Cardiac muscle cell (in vitro differentiated cells and primary cell): ENCODE measurements at regions not wholly inside any gene's neighbourhood (a gene's known extent, or its start where the extent isn't known, plus 50 kb on each side); places are given as distances from the start of the nearest gene placed in this dataset.

Source experiments
- DNase-seq, 2 donors: peaks; one replicate each; pipeline versions ENCODE4 v3.0.0 to v3.0.0-alpha.2; 2010 to 2017; ENCODE audit warnings: low read depth in 1 of 2, low spot score in 1 of 2
- H3K27ac ChIP-seq: fragments of 200-600 bp; sonication (generic); 2 replicates; pipeline ENCODE4 v1.5.1; 2016
- H3K27me3 ChIP-seq: fragments of 200-600 bp; sonication (generic); 2 replicates; pipeline ENCODE4 v1.6.0; 2016; ENCODE audit warnings: control low read depth
- H3K36me3 ChIP-seq: fragments of 200-600 bp; sonication (generic); 2 replicates; pipeline ENCODE4 v1.5.1; 2016; ENCODE audit warnings: control low read depth
- H3K4me1 ChIP-seq: fragments of 200-600 bp; sonication (generic); 2 replicates; pipeline ENCODE4 v1.8.1; 2017; ENCODE audit warnings: low read depth, mild to moderate bottlenecking, mixed run types
- H3K4me3 ChIP-seq: fragments of 200-600 bp; sonication (generic); 2 replicates; pipeline ENCODE4 v1.5.1; 2016; ENCODE audit warnings: mild to moderate bottlenecking
- H3K9me3 ChIP-seq: fragments of 200-600 bp; sonication (generic); 2 replicates; pipeline ENCODE4 v1.5.1; 2017; ENCODE audit warnings: low read depth, mild to moderate bottlenecking, control low read depth
- TF ChIP-seq, protein P1 (sequence below): IDR thresholded peaks from 2 replicates; pipeline ENCODE4 v1.5.1; 2012; ENCODE audit warnings: low read depth, mild to moderate bottlenecking, low read length

- DNase-seq: no peak
- Histone ChIP-seq H3K27me3 (no peaks in the 10 kb centered on the region), H3K4me3 (no peak overlapping the region), H3K4me1 (no peaks in the 10 kb centered on the region), H3K36me3 (no peaks in the 10 kb centered on the region), H3K9me3 (no peaks in the 10 kb centered on the region), H3K27ac (no peak overlapping the region)
- TF ChIP-seq, protein P1, sequence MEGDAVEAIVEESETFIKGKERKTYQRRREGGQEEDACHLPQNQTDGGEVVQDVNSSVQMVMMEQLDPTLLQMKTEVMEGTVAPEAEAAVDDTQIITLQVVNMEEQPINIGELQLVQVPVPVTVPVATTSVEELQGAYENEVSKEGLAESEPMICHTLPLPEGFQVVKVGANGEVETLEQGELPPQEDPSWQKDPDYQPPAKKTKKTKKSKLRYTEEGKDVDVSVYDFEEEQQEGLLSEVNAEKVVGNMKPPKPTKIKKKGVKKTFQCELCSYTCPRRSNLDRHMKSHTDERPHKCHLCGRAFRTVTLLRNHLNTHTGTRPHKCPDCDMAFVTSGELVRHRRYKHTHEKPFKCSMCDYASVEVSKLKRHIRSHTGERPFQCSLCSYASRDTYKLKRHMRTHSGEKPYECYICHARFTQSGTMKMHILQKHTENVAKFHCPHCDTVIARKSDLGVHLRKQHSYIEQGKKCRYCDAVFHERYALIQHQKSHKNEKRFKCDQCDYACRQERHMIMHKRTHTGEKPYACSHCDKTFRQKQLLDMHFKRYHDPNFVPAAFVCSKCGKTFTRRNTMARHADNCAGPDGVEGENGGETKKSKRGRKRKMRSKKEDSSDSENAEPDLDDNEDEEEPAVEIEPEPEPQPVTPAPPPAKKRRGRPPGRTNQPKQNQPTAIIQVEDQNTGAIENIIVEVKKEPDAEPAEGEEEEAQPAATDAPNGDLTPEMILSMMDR: no peak
These were observed 549.2 kb downstream of the GOLGA6L6 start for GRCh38 chr15:19992428-19992827.

- no peak overlapping the region for H3K4me3 ChIP-seq
- H3K9me3 ChIP-seq: peaks cover 3% of the 10 kb centered on the region
- no peak for DNase-seq
- H3K4me1 ChIP-seq: no peaks in the 10 kb centered on the region
- no peaks in the 10 kb centered on the region for H3K27me3 ChIP-seq
- H3K27ac ChIP-seq: no peak overlapping the region
- TF ChIP-seq, protein P1: no peak
- no peaks in the 10 kb centered on the region for H3K36me3 ChIP-seq
These were observed 553.4 kb downstream of the GOLGA6L6 start for GRCh38 chr15:19988094-19988660.

- DNase-seq: no peak
- H3K27ac ChIP-seq: no peak overlapping the region
- no peaks in the 10 kb centered on the region for H3K27me3 ChIP-seq
- H3K4me1 ChIP-seq: no peaks in the 10 kb centered on the region
- no peaks in the 10 kb centered on the region for H3K36me3 ChIP-seq
- H3K9me3 ChIP-seq: peaks cover 3% of the 10 kb centered on the region
- H3K4me3 ChIP-seq: no peak overlapping the region
- TF ChIP-seq, protein P1: no peak
These were observed 554.1 kb downstream of the GOLGA6L6 start for GRCh38 chr15:19987389-19988048.

- TF ChIP-seq, protein P1: no peak
- Histone ChIP-seq H3K9me3 (peaks cover 3% of the 10 kb centered on the region), H3K27me3 (no peaks in the 10 kb centered on the region), H3K4me1 (no peaks in the 10 kb centered on the region), H3K27ac (no peak overlapping the region), H3K36me3 (no peaks in the 10 kb centered on the region), H3K4me3 (no peak overlapping the region)
- no peak for DNase-seq
These were observed 557.5 kb downstream of the GOLGA6L6 start for GRCh38 chr15:19984101-19984500.

GRCh38 chr15:19974998-19975397 lies 566.6 kb downstream of the GOLGA6L6 start:
- Histone ChIP-seq H3K27ac (no peak overlapping the region), H3K27me3 (no peaks in the 10 kb centered on the region), H3K9me3 (peaks cover 6% of the 10 kb centered on the region), H3K4me1 (no peaks in the 10 kb centered on the region), H3K36me3 (no peaks in the 10 kb centered on the region), H3K4me3 (no peak overlapping the region)
- no peak for DNase-seq
- TF ChIP-seq, protein P1: no peak
